ENCODE measurements at regions not wholly inside any gene's neighbourhood (a gene's known extent, or its start where the extent isn't known, plus 50 kb on each side); places are given as distances from the start of the nearest gene placed in this dataset.
A peak's percentile ranks its signal among the peaks of the same experiment; 100 is the strongest.

GRCh38 chr5:21225223-21226064, 1237.4 kb upstream of the CDH18 start:
- in situ Hi-C loops (cut with HindIII; ENCODE audit: low sequenced_read_pairs) = no loop called here
- TF ChIP-seq CTCF (IDR thresholded peaks at IDR 0.05; ENCODE audit: low read depth, low read length) = no peak
- no peak for DNase-seq (ENCODE audit: low read depth, low spot score)
- no peak overlapping the region for H3K4me3 ChIP-seq (ENCODE audit: low read depth, low read length)

GRCh38 chr5:21221616-21222015, 1233.6 kb upstream of the CDH18 start:
- no peak for DNase-seq (ENCODE audit: low read depth, low spot score)
- in situ Hi-C loops (cut with HindIII; ENCODE audit: low sequenced_read_pairs) = no loop called here
- TF ChIP-seq CTCF (IDR thresholded peaks at IDR 0.05; ENCODE audit: low read depth, low read length) = no peak
- no peak overlapping the region for H3K4me3 ChIP-seq (ENCODE audit: low read depth, low read length)

DNA sequence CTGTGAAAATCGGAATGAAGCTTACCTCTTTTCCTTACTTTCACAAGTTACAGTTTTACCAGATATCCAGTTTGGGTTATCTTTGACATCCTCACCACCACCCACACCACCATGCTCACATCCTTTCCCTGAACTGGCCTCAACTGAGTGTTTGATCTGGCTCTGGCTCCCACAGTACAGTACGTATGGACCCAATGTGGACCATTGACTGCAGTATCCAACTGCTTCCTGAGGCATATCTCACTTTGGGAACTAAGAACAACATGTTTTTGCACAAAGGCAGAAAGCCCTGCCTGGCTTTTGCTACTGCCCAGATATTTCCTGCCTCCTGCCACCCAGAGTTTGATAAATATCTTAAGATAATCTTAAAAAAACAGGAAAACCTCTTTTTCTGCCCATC, 1232.0 kb upstream of the CDH18 start:
- in situ Hi-C loops (cut with HindIII; ENCODE audit: low sequenced_read_pairs) = no loop called here

GRCh38 chr5:21219251-21219650, 1231.3 kb upstream of the CDH18 start:
- no peak overlapping the region for H3K4me3 ChIP-seq (ENCODE audit: low read depth, low read length)
- TF ChIP-seq CTCF (IDR thresholded peaks at IDR 0.05; ENCODE audit: low read depth, low read length) = no peak
- in situ Hi-C loops (cut with HindIII; ENCODE audit: low sequenced_read_pairs) = no loop called here
- DNase-seq (ENCODE audit: low read depth, low spot score) = peak; percentile 45

More for the DNA sequence above, 1232.0 kb upstream of the CDH18 start:
- no peak for TF ChIP-seq CTCF (IDR thresholded peaks at IDR 0.05; ENCODE audit: low read depth, low read length)
- no peak overlapping the region for H3K4me3 ChIP-seq (ENCODE audit: low read depth, low read length)
- DNase-seq (ENCODE audit: low read depth, low spot score) = no peak

- in situ Hi-C loops (cut with HindIII; ENCODE audit: low sequenced_read_pairs) = no loop called here
- peak; percentile 8 for DNase-seq (ENCODE audit: low read depth, low spot score)
- no peak for TF ChIP-seq CTCF (IDR thresholded peaks at IDR 0.05; ENCODE audit: low read depth, low read length)
- H3K4me3 ChIP-seq (ENCODE audit: low read depth, low read length) = no peak overlapping the region
These were observed 1224.0 kb upstream of the CDH18 start for GRCh38 chr5:21212026-21212425.

- H3K4me3 ChIP-seq (ENCODE audit: low read depth, low read length) = no peak overlapping the region
- no peak for DNase-seq (ENCODE audit: low read depth, low spot score)
- in situ Hi-C loops (cut with HindIII; ENCODE audit: low sequenced_read_pairs) = no loop called here
- TF ChIP-seq CTCF (IDR thresholded peaks at IDR 0.05; ENCODE audit: low read depth, low read length) = no peak
These were observed 1221.4 kb upstream of the CDH18 start for GRCh38 chr5:21209409-21209808.
